Stomach smooth muscle (tissue), 2 donors: ENCODE measurements at regions not wholly inside any gene's neighbourhood (a gene's known extent, or its start where the extent isn't known, plus 50 kb on each side); places are given as distances from the start of the nearest gene placed in this dataset.

Experiments used
- H3K27ac ChIP-seq: one replicate; pipeline ENCODE4 v1.7.0; 2013; ENCODE audit warnings: mild to moderate bottlenecking, low read length, inconsistent platforms
- H3K27me3 ChIP-seq, 2 donors: one replicate each; pipeline ENCODE4 v1.7.0; 2013; ENCODE audit warnings: low read length in 2 of 2; ENCODE audit not compliant: insufficient read depth in 2 of 2, control insufficient read depth in 1 of 2
- H3K36me3 ChIP-seq, 2 donors: one replicate each; pipeline ENCODE4 v1.7.0; 2013; ENCODE audit warnings: low read length in 2 of 2; ENCODE audit not compliant: control insufficient read depth in 2 of 2, insufficient read depth in 2 of 2
- H3K4me1 ChIP-seq: one replicate; pipeline ENCODE4 v1.7.0; 2013; ENCODE audit warnings: low read length; ENCODE audit not compliant: control insufficient read depth, insufficient read depth
- H3K4me3 ChIP-seq, 2 donors: one replicate each; pipeline ENCODE4 v1.7.0; 2013; ENCODE audit warnings: low read length in 2 of 2
- H3K9ac ChIP-seq, 2 donors: one replicate each; pipeline ENCODE4 v1.7.0; 2013; ENCODE audit warnings: low read length in 2 of 2, mild to moderate bottlenecking in 1 of 2
- H3K9me3 ChIP-seq, 2 donors: one replicate each; pipeline ENCODE4 v1.7.0; 2013; ENCODE audit warnings: low read length in 2 of 2; ENCODE audit not compliant: control insufficient read depth in 2 of 2
- donor health status: healthy.
- donor health status: Pancreatic carcinoma.

DNA sequence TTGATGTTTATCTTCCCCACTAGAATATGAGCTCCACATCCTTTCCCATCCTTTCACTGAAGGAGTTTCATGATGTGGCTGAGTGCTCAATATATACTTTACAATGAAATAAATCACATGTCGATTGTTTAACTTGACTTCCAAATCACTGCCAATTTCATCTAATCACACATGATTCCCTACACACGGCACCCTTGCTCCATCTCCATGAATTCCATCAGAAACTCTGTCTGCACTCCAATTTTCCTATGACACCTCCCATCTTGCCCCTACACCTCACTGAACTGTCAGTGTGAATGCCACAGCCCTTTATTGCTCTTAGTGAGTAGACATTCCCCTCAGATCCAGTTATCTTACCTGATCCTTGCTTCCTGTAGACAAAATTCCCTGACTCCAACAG is 366.0 kb downstream of the CMPK2 start:
- Histone ChIP-seq H3K36me3 (no peaks in the 10 kb centered on the region), H3K9ac (no peak overlapping the region), H3K4me3 (no peak overlapping the region), H3K9me3 (no peaks in the 10 kb centered on the region), H3K27me3 (no peaks in the 10 kb centered on the region), H3K27ac (no peak overlapping the region), H3K4me1 (no peaks in the 10 kb centered on the region)

DNA sequence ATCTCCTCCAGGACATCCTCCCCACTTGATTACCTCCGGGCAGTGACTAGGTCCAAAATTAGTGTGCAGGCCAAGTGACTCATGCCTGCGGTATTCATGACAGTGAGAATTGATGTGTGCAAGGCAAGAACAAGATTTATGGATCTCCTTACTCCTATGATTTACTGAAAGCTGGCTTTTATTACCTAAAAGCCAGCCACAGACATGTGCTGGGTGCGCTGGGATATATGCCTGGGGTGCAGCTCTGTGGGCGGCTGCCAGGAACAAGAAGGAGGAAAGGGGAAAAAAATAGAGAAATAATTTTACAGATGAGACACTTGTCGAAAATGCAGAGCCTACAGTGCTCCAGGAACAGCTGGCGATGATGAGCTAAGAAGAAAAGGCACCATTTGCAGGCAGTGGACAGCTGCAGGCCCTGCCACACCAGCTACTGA is 359.3 kb downstream of the CMPK2 start:
- H3K27me3 ChIP-seq = no peaks in the 10 kb centered on the region
- no peak overlapping the region for H3K27ac ChIP-seq
- H3K4me3 ChIP-seq = no peak overlapping the region
- no peaks in the 10 kb centered on the region for H3K36me3 ChIP-seq
- no peaks in the 10 kb centered on the region for H3K4me1 ChIP-seq
- no peak overlapping the region for H3K9ac ChIP-seq
- no peaks in the 10 kb centered on the region for H3K9me3 ChIP-seq

DNA sequence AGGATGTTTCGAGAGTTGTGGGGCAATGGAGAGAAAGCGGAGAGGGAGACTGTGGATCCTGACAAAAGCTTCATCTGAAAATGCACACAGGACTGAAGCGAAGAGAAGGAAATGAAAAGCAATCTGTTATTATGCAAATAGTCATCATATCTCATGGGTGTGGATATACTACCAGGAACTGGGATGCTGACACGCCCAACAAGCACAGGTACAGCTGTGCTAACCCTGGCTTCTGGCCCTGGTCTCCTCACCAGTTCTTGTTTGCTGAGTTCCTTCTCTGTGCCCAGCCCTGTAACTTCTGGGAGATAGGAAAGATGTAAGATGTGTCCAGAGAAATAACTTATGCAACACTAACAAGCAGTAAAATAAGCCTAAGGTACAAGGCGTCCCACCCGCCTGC is 358.8 kb downstream of the CMPK2 start:
- Histone ChIP-seq H3K27ac (no peak overlapping the region), H3K36me3 (no peaks in the 10 kb centered on the region)

DNA sequence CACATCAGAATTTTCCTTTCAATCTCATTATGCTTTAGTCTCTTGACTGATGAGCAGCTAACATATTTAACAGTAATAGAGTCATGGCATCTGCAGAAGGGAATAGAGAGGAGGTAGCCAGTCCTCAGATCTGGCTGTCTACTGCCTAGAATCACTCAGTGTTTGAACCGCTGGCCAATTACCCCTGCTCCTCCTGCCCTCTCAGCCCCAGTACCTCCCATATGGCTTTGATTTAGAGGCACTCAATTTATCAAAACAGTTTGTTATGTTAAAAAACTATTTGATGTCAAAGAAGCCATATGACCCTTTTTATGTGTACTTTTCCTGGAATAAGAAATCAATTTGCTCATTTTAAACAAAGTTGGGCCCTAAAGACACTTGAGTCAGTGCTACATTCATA is 355.2 kb downstream of the CMPK2 start:
- no peaks in the 10 kb centered on the region for H3K36me3 ChIP-seq
- H3K4me3 ChIP-seq = no peak overlapping the region
- no peaks in the 10 kb centered on the region for H3K27me3 ChIP-seq
- no peaks in the 10 kb centered on the region for H3K4me1 ChIP-seq
- no peaks in the 10 kb centered on the region for H3K9me3 ChIP-seq
- H3K27ac ChIP-seq = no peak overlapping the region
- H3K9ac ChIP-seq = no peak overlapping the region

More for the DNA sequence above, 358.8 kb downstream of the CMPK2 start:
- no peaks in the 10 kb centered on the region for H3K27me3 ChIP-seq
- H3K4me3 ChIP-seq = no peak overlapping the region
- no peaks in the 10 kb centered on the region for H3K9me3 ChIP-seq
- no peaks in the 10 kb centered on the region for H3K4me1 ChIP-seq
- no peak overlapping the region for H3K9ac ChIP-seq

DNA sequence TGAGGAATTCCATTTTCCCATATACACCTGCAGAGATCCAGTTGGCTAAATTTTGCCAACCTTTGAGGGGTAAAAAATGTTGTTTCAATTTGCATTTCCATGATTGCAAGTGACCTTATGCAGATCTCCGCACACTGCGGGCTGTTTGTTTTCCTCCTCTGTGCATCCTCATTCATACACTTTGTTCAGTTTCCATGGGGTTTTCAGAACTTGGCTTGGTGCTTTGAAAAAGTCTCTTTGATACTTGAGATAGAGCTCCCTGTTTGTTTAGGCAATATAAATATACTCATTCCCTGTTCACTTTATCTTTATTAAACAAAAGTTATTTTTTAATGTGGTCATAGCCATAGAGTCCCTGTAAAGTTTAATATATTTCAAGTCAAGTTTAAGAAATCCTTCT is 353.1 kb downstream of the CMPK2 start:
- no peaks in the 10 kb centered on the region for H3K36me3 ChIP-seq
- no peak overlapping the region for H3K27ac ChIP-seq
- no peak overlapping the region for H3K9ac ChIP-seq
- no peak overlapping the region for H3K4me3 ChIP-seq
- no peaks in the 10 kb centered on the region for H3K9me3 ChIP-seq
- no peaks in the 10 kb centered on the region for H3K4me1 ChIP-seq
- no peaks in the 10 kb centered on the region for H3K27me3 ChIP-seq

DNA sequence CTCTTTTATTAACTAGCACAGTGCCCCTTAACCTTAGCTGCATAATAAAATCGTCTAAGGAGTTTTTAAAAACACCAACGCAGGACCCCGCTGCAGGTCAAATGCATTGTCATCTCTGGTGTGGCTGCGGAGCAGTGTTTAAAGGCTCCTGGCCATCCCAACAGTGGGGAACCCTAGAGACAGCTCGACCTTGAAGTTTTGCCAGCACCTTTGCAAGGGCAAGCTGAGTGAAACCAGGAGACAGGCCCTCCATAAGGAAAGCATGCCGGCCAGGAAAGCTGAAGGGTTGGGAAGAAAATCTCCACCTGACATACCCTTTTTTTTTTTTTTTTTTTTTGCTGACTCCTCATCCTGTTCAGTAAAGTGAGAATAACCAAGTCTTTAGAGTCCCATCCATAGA is 349.0 kb downstream of the CMPK2 start:
- Histone ChIP-seq H3K27me3 (no peaks in the 10 kb centered on the region), H3K4me1 (no peaks in the 10 kb centered on the region), H3K4me3 (no peak overlapping the region), H3K27ac (no peak overlapping the region), H3K9ac (no peak overlapping the region), H3K36me3 (no peaks in the 10 kb centered on the region), H3K9me3 (no peaks in the 10 kb centered on the region)

DNA sequence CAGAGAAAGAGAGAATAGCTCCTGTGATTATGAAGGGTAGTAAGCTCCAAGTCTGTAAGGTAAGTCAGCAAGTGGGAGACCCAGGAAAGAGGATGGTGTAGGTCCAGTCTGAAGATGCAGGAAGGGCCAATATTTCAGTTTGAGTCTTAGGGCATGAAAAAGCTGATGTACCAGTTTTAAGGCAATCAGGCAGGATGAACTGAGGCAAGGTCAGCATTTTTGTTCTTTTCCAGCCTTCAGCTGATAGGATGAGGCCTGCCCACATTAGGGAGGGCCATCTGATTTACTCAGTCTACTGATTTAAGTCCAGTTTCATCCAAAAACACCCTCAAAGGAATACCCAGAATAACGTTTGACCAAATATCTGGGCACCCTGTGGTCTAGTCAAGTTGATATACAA is 347.3 kb downstream of the CMPK2 start:
- no peaks in the 10 kb centered on the region for H3K36me3 ChIP-seq
- H3K9me3 ChIP-seq = no peaks in the 10 kb centered on the region
- H3K27me3 ChIP-seq = no peaks in the 10 kb centered on the region
- H3K9ac ChIP-seq = no peak overlapping the region
- H3K4me1 ChIP-seq = no peaks in the 10 kb centered on the region
- no peak overlapping the region for H3K4me3 ChIP-seq
- H3K27ac ChIP-seq = no peak overlapping the region

DNA sequence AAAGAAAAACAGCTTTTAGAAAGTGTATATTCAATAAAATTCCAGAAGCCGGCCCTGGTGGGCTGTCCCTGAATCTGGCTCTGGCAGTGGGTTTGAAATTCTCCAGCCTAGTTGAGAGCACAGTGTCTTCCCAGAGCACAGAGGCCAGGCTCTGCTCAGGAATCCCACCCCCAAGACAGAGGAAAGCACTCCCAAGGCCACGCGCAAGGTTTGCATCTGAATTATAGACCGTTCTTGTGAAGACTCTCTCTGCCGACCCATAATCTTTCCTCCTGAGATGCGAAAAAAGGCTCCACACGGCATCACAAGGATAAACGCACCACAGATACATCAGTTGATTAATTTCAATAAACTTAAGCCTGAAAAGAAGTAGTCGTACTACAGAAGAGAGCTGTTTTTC is 342.2 kb downstream of the CMPK2 start:
- no peaks in the 10 kb centered on the region for H3K4me1 ChIP-seq
- H3K36me3 ChIP-seq = no peaks in the 10 kb centered on the region
- no peak overlapping the region for H3K9ac ChIP-seq
- H3K4me3 ChIP-seq = no peak overlapping the region
- H3K27ac ChIP-seq = no peak overlapping the region
- H3K27me3 ChIP-seq = no peaks in the 10 kb centered on the region
- peaks cover 0 to 3% of the 10 kb centered on the region in 2 donors for H3K9me3 ChIP-seq

DNA sequence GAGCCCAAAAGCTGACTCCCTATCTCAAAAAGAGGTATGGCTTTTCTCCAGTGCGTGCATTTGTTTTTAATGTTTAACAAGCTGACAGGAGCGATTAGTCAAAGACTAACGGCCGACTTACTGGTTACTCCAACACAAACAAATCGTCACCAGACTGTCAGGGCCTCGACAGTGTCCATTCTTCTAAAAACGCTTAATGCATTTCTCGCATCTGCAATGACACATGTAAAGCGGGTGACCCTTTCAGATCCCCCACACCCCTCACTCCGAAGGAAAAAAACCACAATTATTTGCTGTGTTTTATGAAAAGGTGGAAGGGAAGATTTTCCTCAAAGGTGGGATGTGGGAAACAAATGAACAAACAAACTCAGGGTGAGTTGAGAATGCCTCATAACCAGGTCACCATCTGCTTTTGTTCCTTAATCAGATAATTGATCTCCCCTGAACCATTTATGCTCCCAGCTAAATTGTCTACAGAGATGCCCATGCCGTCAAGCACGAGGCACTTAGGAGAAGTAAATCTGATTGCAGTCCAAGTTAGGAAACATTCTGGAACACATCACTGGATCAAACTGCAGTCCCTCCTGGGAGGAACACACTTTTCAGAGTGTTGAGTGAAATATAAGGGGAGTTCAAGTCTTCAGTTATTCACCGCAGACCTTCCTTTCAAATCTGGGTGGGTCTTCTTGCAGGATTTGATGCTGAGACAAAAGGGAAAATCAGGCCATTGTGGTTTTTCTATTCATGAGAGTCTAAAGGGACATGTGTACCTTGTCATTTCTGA is 340.8 kb downstream of the CMPK2 start:
- Histone ChIP-seq H3K4me1 (no peaks in the 10 kb centered on the region), H3K4me3 (no peak overlapping the region), H3K9me3 (peaks cover 0 to 3% of the 10 kb centered on the region in 2 donors), H3K9ac (no peak overlapping the region), H3K27me3 (no peaks in the 10 kb centered on the region), H3K27ac (no peak overlapping the region), H3K36me3 (no peaks in the 10 kb centered on the region)

DNA sequence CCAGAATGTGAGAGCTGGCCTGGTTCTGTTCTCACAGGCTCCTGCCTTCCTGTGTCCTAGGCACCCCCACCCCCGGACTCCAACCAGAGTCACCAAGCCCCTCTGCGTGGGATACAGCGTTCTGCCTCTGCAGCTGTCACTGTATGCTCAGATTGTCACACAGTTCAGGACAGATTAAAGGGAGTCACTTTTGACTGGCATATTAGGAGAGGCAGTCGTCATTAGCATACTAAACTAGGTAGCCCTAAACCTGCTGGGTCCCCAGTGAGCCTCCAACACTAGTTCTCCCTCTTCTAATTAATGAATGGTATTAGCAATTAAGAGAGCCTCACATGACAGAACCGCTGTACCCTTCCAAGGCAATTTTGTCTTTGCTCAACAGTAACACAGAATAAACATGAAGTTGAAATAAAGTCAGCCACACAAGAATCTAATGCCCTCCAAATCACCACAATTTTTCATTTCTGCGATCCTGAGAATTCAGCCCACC is 340.2 kb downstream of the CMPK2 start:
- Histone ChIP-seq H3K27ac (no peak overlapping the region), H3K9ac (no peak overlapping the region), H3K27me3 (no peaks in the 10 kb centered on the region), H3K36me3 (no peaks in the 10 kb centered on the region), H3K9me3 (peaks cover 0 to 3% of the 10 kb centered on the region in 2 donors), H3K4me3 (no peak overlapping the region), H3K4me1 (no peaks in the 10 kb centered on the region)

DNA sequence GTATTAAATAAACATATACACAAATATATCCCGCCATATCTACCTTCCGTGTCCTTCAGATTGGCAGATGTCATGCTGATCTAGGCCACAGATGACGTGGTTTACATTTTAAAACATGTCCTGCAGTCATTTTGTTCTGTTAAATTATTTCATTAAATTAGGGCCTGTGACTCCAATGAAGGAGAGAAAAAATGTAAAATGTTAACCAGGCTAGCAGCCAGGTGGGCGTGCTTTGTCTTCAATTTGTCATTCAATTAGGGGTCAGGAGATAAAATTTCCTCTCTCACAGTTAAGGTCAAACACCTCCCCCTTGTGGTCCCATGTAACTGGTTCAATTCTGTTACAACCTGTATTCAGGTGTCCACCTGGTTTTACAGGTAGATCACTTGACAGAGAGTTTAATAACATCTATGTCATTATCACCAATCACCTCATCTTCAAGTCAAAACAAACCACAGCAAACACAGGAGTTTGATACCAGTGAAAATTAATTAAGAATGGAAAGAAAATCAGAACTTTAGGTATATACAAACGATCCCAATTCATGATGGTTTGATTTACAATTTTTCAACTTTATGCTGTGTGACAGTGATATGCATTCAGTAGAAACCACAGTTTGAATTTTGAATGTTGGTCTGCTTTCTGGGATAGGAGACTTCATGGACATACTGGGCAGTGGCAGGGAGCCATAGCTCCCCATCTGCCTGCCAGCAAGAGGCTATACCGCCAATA is 339.4 kb downstream of the CMPK2 start:
- H3K9ac ChIP-seq = no peak overlapping the region
- peaks cover 0 to 3% of the 10 kb centered on the region in 2 donors for H3K9me3 ChIP-seq
- H3K4me3 ChIP-seq = no peak overlapping the region
- no peaks in the 10 kb centered on the region for H3K36me3 ChIP-seq
- H3K27ac ChIP-seq = no peak overlapping the region
- no peaks in the 10 kb centered on the region for H3K4me1 ChIP-seq
- no peaks in the 10 kb centered on the region for H3K27me3 ChIP-seq
